HepG2 (cell line): ENCODE measurements at regions not wholly inside any gene's neighbourhood (a gene's known extent, or its start where the extent isn't known, plus 50 kb on each side); places are given as distances from the start of the nearest gene placed in this dataset.

Experiments used
- ATAC-seq: fragments of 200-7000 bp; cut with Tn5 transposase; 3 replicates; pipeline ENCODE4 v1.9.1; 2020; ENCODE audit warnings: mild to moderate bottlenecking, moderate library complexity
- BruUV-seq: library from RNA; stranded (reverse); fragments of 400-500 nt; replicated peaks from 2 replicates; lab custom pipeline; 2021; lab: Mats Ljungman, UMichigan
- CTCF ChIA-PET: fragments of 300-600 bp; formaldehyde crosslinking; extraction: SDS; loops from one replicate; lab custom pipeline; 2021; ENCODE audit warnings: low total read pairs, inconsistent platforms, low intra/inter-chr PET ratio; lab: Yijun Ruan, JAX
- POLR2A ChIA-PET: fragments of 350-600 bp; sonication (Branson Sonifier 250); formaldehyde crosslinking; loops from one replicate; lab custom pipeline; 2020; ENCODE audit warnings: antibody characterized with exemption, inconsistent platforms; lab: Yijun Ruan, JAX
- DNase-seq: peaks from one replicate; pipeline ENCODE4 v3.0.0-alpha.2; 2015; ENCODE audit warnings: low spot score
- FAIRE-seq: peaks from 3 replicates; lab custom pipeline; 2011; peaks lifted over from hg19 to GRCh38; lab: Jason Lieb, UNC
- H2AFZ ChIP-seq: one replicate; pipeline ENCODE4 v1.6.1; 2011; ENCODE audit warnings: low read length, inconsistent platforms
- H3K27ac ChIP-seq: fragments of 300-600 bp; 3 replicates; pipeline ENCODE4 v1.8.0; 2011; ENCODE audit warnings: mixed run types, mild to moderate bottlenecking, mixed read lengths, low read length, inconsistent platforms; ENCODE audit not compliant: insufficient read depth; ENCODE audit errors: extremely low read length
- H3K27me3 ChIP-seq, 2 experiments: fragments of 200-600 bp in 1 of 2; 2 replicates in 1 of 2; 3 replicates in 1 of 2; pipeline versions ENCODE4 v1.6.0 to v1.8.0; 2011; ENCODE audit warnings: low read length in 2 of 2, mild to moderate bottlenecking in 2 of 2, moderate library complexity in 2 of 2, inconsistent platforms in 1 of 2; ENCODE audit not compliant: insufficient read depth in 2 of 2, control insufficient read depth in 1 of 2
- H3K36me3 ChIP-seq, 2 experiments: fragments of 200-600 bp in 1 of 2; replicated peaks in 1 of 2; 2 replicates in 1 of 2; 3 replicates in 1 of 2; pipeline versions ENCODE4 v1.5.1 to v1.8.0; 2011; ENCODE audit warnings: low read length in 2 of 2, inconsistent platforms in 1 of 2; ENCODE audit not compliant: insufficient read depth in 2 of 2, control insufficient read depth in 1 of 2
- H3K4me1 ChIP-seq: 2 replicates; pipeline ENCODE4 v1.5.1; 2012; ENCODE audit warnings: low read length, inconsistent platforms; ENCODE audit not compliant: insufficient read depth
- H3K4me2 ChIP-seq: 2 replicates; pipeline ENCODE4 v1.6.0; 2011; ENCODE audit warnings: low read depth, low read length, inconsistent platforms
- H3K4me3 ChIP-seq, 3 experiments: fragments of 200-600 bp in 1 of 3; sonication (generic), shearing (Covaris generic) in 1 of 3; replicated peaks in 1 of 3; 2 replicates each; pipeline ENCODE4 v1.5.1; 2011 to 2016; ENCODE audit warnings: low read length in 3 of 3, inconsistent platforms in 2 of 3, low read depth in 2 of 3, mild to moderate bottlenecking in 2 of 3, control low read depth in 1 of 3, mixed read lengths in 1 of 3; ENCODE audit not compliant: insufficient read depth in 1 of 3
- H3K79me2 ChIP-seq: one replicate; pipeline ENCODE4 v1.6.1; 2011; ENCODE audit warnings: low read length, inconsistent platforms; ENCODE audit not compliant: insufficient read depth
- H3K9ac ChIP-seq: 2 replicates; pipeline ENCODE4 v1.6.0; 2011; ENCODE audit warnings: mild to moderate bottlenecking, low read depth, low read length, inconsistent platforms; ENCODE audit not compliant: insufficient read depth
- H3K9me3 ChIP-seq: 2 replicates; pipeline ENCODE4 v1.5.1; 2012; ENCODE audit warnings: mild to moderate bottlenecking, low read length
- H4K20me1 ChIP-seq: 2 replicates; pipeline ENCODE4 v1.6.0; 2011; ENCODE audit warnings: inconsistent platforms, mild to moderate bottlenecking, low read length, moderate library complexity; ENCODE audit not compliant: insufficient read depth
- IKZF5 ChIP-seq: IDR thresholded peaks from 2 replicates; pipeline ENCODE4 v1.6.1; 2018; ENCODE audit warnings: missing genetic modification reagents, mild to moderate bottlenecking, missing compliant biosample characterization
- STAG1 ChIP-seq: sonication (generic); formaldehyde crosslinking; IDR thresholded peaks from 2 replicates; pipeline ENCODE4 v1.4.0; 2020; ENCODE audit warnings: missing genetic modification reagents
- ZMYM3 ChIP-seq: sonication (generic); formaldehyde crosslinking; IDR thresholded peaks from 2 replicates; pipeline ENCODE4 v1.5.1; 2020; ENCODE audit warnings: mild to moderate bottlenecking, missing genetic modification reagents
- ZNF10 ChIP-seq: sonication (generic); formaldehyde crosslinking; IDR thresholded peaks from 2 replicates; pipeline ENCODE4 v1.4.0; 2020; ENCODE audit warnings: mild to moderate bottlenecking, low read depth, missing genetic modification reagents, borderline replicate concordance
- ZNF207 ChIP-seq: fragments of 450-650 bp; IDR thresholded peaks from 2 replicates; pipeline ENCODE4 v1.6.1; 2016; ENCODE audit warnings: antibody characterized with exemption, borderline replicate concordance
- ZNF839 ChIP-seq: sonication (generic); formaldehyde crosslinking; IDR thresholded peaks from 2 replicates; pipeline ENCODE4 v1.4.0; 2020; ENCODE audit warnings: missing genetic modification reagents, mild to moderate bottlenecking, borderline replicate concordance
- WGBS: methylation state at CpG from one replicate; pipeline ENCODE4 v1.1.6; 2017; ENCODE audit warnings: low lambda C conversion rate; 5-methylcytosine and 5-hydroxymethylcytosine counted together
- in situ Hi-C: cut with HindIII; loops from 2 replicates; pipeline ENCODE4 v1.10.0; 2017; ENCODE audit warnings: low pct_unique_long_range_greater_than_20kb; ENCODE audit not compliant: extremely low pct_ligation_motif_present
- intact Hi-C: fragments of 100-400 bp; cut with micrococcal nuclease; formaldehyde crosslinking; loops from one replicate; pipeline ENCODE4 v1.10.0; 2022; ENCODE audit not compliant: unreplicated experiment
- TF ChIP-seq, protein P1 (sequence below): sonication (generic); formaldehyde crosslinking; IDR thresholded peaks from 2 replicates; pipeline ENCODE4 v1.5.0; 2020; ENCODE audit warnings: mild to moderate bottlenecking, missing genetic modification reagents, moderate library complexity

- H3K9ac ChIP-seq = no peak overlapping the region
- 0 out of 2 replicates have a peak, but pooled peaks have one; percentile 6 for TF ChIP-seq STAG1 (CRISPR knock-in tag)
- TF ChIP-seq, protein P1, sequence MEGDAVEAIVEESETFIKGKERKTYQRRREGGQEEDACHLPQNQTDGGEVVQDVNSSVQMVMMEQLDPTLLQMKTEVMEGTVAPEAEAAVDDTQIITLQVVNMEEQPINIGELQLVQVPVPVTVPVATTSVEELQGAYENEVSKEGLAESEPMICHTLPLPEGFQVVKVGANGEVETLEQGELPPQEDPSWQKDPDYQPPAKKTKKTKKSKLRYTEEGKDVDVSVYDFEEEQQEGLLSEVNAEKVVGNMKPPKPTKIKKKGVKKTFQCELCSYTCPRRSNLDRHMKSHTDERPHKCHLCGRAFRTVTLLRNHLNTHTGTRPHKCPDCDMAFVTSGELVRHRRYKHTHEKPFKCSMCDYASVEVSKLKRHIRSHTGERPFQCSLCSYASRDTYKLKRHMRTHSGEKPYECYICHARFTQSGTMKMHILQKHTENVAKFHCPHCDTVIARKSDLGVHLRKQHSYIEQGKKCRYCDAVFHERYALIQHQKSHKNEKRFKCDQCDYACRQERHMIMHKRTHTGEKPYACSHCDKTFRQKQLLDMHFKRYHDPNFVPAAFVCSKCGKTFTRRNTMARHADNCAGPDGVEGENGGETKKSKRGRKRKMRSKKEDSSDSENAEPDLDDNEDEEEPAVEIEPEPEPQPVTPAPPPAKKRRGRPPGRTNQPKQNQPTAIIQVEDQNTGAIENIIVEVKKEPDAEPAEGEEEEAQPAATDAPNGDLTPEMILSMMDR (CRISPR knock-in tag) = 0 out of 2 replicates have a peak, but pooled peaks have one; percentile 17
- TF ChIP-seq ZNF839 (CRISPR knock-in tag) = no peak
- TF ChIP-seq, all 625 proteins: peak for 2
- ChIA-PET POLR2A (no interaction called here), CTCF (no interaction called here)
- in situ Hi-C loops (no loop called here), intact Hi-C loops (no loop called here)
- Histone ChIP-seq H3K36me3 (no peaks in the 10 kb centered on the region), H3K27ac (no peak overlapping the region), H2AFZ (no peak overlapping the region), H3K4me3 (no peak overlapping the region), H3K27me3 (peaks cover 0 to 9% of the 10 kb centered on the region in 2 experiments; a peak in 1 of 5 replicates), H4K20me1 (no peaks in the 10 kb centered on the region), H3K4me2 (no peak overlapping the region), H3K79me2 (no peaks in the 10 kb centered on the region), H3K9me3 (no peaks in the 10 kb centered on the region), H3K4me1 (no peaks in the 10 kb centered on the region)
- BruUV-seq = no TSS peak
- WGBS = 58% methylated on average over 10 of the region's 10 CpGs
- FAIRE-seq (no peak), DNase-seq (no peak), ATAC-seq (no peak)
Observed at GRCh38 chr3:43206632-43207031, 79.7 kb upstream of the SNRK start.

GRCh38 chr3:43206105-43206504, 80.2 kb upstream of the SNRK start:
- H3K79me2 ChIP-seq = no peaks in the 10 kb centered on the region
- TF ChIP-seq ZNF10 (CRISPR knock-in tag) (no peak), IKZF5 (CRISPR knock-in tag) (no peak), ZMYM3 (CRISPR knock-in tag) (no peak), ZNF207 (no peak)
- TF ChIP-seq, all 625 proteins: peak for 0
- WGBS = 36% methylated on average over 5 of the region's 7 CpGs
- ChIA-PET CTCF (no interaction called here), POLR2A (no interaction called here)
- no peaks in the 10 kb centered on the region for H3K36me3 ChIP-seq
- in situ Hi-C loops (no loop called here), intact Hi-C loops (no loop called here)
- no peak overlapping the region for H3K27ac ChIP-seq
- no peak overlapping the region for H2AFZ ChIP-seq
- FAIRE-seq (no peak), ATAC-seq (no peak), DNase-seq (no peak)
- peaks cover 0 to 4% of the 10 kb centered on the region in 2 experiments; a peak in 1 of 5 replicates for H3K27me3 ChIP-seq
- no peaks in the 10 kb centered on the region for H3K9me3 ChIP-seq
- H3K4me2 ChIP-seq = no peak overlapping the region
- H4K20me1 ChIP-seq = no peaks in the 10 kb centered on the region
- no TSS peak for BruUV-seq
- no peak overlapping the region for H3K9ac ChIP-seq
- H3K4me1 ChIP-seq = no peaks in the 10 kb centered on the region
- H3K4me3 ChIP-seq = no peak overlapping the region
